Skeletal muscle satellite cell (primary cell): ENCODE measurements at regions not wholly inside any gene's neighbourhood (a gene's known extent, or its start where the extent isn't known, plus 50 kb on each side); places are given as distances from the start of the nearest gene placed in this dataset.
"Not testable (repeated sequence)": the region's sequence is repeated elsewhere in the genome, so short reads cannot be mapped to it uniquely, and the experiment has no call there.

Experiments
- H3K27me3 ChIP-seq: 2 replicates; pipeline ENCODE4 v1.7.0; 2013; ENCODE audit warnings: low read length; ENCODE audit not compliant: control insufficient read depth, insufficient read depth
- H3K36me3 ChIP-seq: 2 replicates; pipeline ENCODE4 v1.7.0; 2013; ENCODE audit warnings: mild to moderate bottlenecking, control low read depth, low read length; ENCODE audit not compliant: insufficient read depth
- H3K4me1 ChIP-seq: 2 replicates; pipeline ENCODE4 v1.7.0; 2013; ENCODE audit warnings: low read length; ENCODE audit not compliant: control insufficient read depth, insufficient read depth
- H3K4me2 ChIP-seq: 2 replicates; pipeline ENCODE4 v1.7.0; 2013; ENCODE audit warnings: mild to moderate bottlenecking, low read length
- H3K4me3 ChIP-seq: 2 replicates; pipeline ENCODE4 v1.7.0; 2013; ENCODE audit warnings: low read length
- H3K9ac ChIP-seq: 2 replicates; pipeline ENCODE4 v1.7.0; 2013; ENCODE audit warnings: mild to moderate bottlenecking, low read depth, low read length, moderate library complexity
- H3K9me3 ChIP-seq: replicated peaks from 2 replicates; pipeline ENCODE4 v1.7.0; 2013; ENCODE audit warnings: mild to moderate bottlenecking, control low read depth, low read length

GRCh38 chr4:171239196-171239595 lies 574.0 kb upstream of the GALNTL6 start:
- H3K9me3 ChIP-seq: no peaks in the 10 kb centered on the region
- no peak overlapping the region for H3K4me2 ChIP-seq
- H3K9ac ChIP-seq: no peak overlapping the region
- H3K36me3 ChIP-seq: no peaks in the 10 kb centered on the region
- H3K27me3 ChIP-seq: no peaks in the 10 kb centered on the region
- no peak overlapping the region for H3K4me3 ChIP-seq
- H3K4me1 ChIP-seq: no peaks in the 10 kb centered on the region

- H3K9ac ChIP-seq: no peak overlapping the region
- no peaks in the 10 kb centered on the region for H3K4me1 ChIP-seq
- no peaks in the 10 kb centered on the region for H3K27me3 ChIP-seq
- H3K9me3 ChIP-seq: no peaks in the 10 kb centered on the region
- H3K4me3 ChIP-seq: no peak overlapping the region
- no peaks in the 10 kb centered on the region for H3K36me3 ChIP-seq
- H3K4me2 ChIP-seq: no peak overlapping the region
These were observed 577.7 kb upstream of the GALNTL6 start for GRCh38 chr4:171235521-171235920.

GRCh38 chr4:171229354-171229753 lies 583.9 kb upstream of the GALNTL6 start:
- not testable (repeated sequence) for H3K36me3 ChIP-seq, H3K27me3 ChIP-seq, H3K4me1 ChIP-seq, H3K9me3 ChIP-seq, H3K9ac ChIP-seq, H3K4me2 ChIP-seq, H3K4me3 ChIP-seq

GRCh38 chr4:171221181-171221580 lies 592.0 kb upstream of the GALNTL6 start:
- H3K9me3 ChIP-seq: peaks cover 3% of the 10 kb centered on the region
- H3K4me3 ChIP-seq: no peak overlapping the region
- no peak overlapping the region for H3K4me2 ChIP-seq
- no peaks in the 10 kb centered on the region for H3K36me3 ChIP-seq
- no peaks in the 10 kb centered on the region for H3K4me1 ChIP-seq
- H3K27me3 ChIP-seq: no peaks in the 10 kb centered on the region
- no peak overlapping the region for H3K9ac ChIP-seq

GRCh38 chr4:171203425-171203824 lies 609.8 kb upstream of the GALNTL6 start:
- H3K36me3 ChIP-seq: no peaks in the 10 kb centered on the region
- H3K4me2 ChIP-seq: no peak overlapping the region
- H3K9me3 ChIP-seq: peaks cover 3% of the 10 kb centered on the region
- no peak overlapping the region for H3K4me3 ChIP-seq
- no peaks in the 10 kb centered on the region for H3K27me3 ChIP-seq
- H3K9ac ChIP-seq: no peak overlapping the region
- H3K4me1 ChIP-seq: no peaks in the 10 kb centered on the region

- Histone ChIP-seq H3K27me3 (no peaks in the 10 kb centered on the region), H3K36me3 (no peaks in the 10 kb centered on the region), H3K4me1 (no peaks in the 10 kb centered on the region), H3K4me3 (no peak overlapping the region), H3K9ac (no peak overlapping the region), H3K9me3 (peaks cover 3% of the 10 kb centered on the region), H3K4me2 (no peak overlapping the region)
These were observed 610.3 kb upstream of the GALNTL6 start for GRCh38 chr4:171202908-171203307.

- no peak overlapping the region for H3K4me3 ChIP-seq
- no peaks in the 10 kb centered on the region for H3K36me3 ChIP-seq
- H3K4me1 ChIP-seq: no peaks in the 10 kb centered on the region
- no peak overlapping the region for H3K4me2 ChIP-seq
- H3K9me3 ChIP-seq: peaks cover 7% of the 10 kb centered on the region
- no peaks in the 10 kb centered on the region for H3K27me3 ChIP-seq
- H3K9ac ChIP-seq: no peak overlapping the region
These were observed 626.5 kb upstream of the GALNTL6 start for GRCh38 chr4:171186700-171187099.

GRCh38 chr4:171181090-171181489 lies 632.1 kb upstream of the GALNTL6 start:
- H3K9ac ChIP-seq: no peak overlapping the region
- no peaks in the 10 kb centered on the region for H3K9me3 ChIP-seq
- H3K27me3 ChIP-seq: no peaks in the 10 kb centered on the region
- no peaks in the 10 kb centered on the region for H3K36me3 ChIP-seq
- H3K4me1 ChIP-seq: no peaks in the 10 kb centered on the region
- no peak overlapping the region for H3K4me2 ChIP-seq
- no peak overlapping the region for H3K4me3 ChIP-seq

- H3K4me1 ChIP-seq: no peaks in the 10 kb centered on the region
- no peaks in the 10 kb centered on the region for H3K9me3 ChIP-seq
- H3K36me3 ChIP-seq: no peaks in the 10 kb centered on the region
- H3K9ac ChIP-seq: no peak overlapping the region
- no peak overlapping the region for H3K4me3 ChIP-seq
- no peaks in the 10 kb centered on the region for H3K27me3 ChIP-seq
- H3K4me2 ChIP-seq: no peak overlapping the region
These were observed 642.5 kb upstream of the GALNTL6 start for GRCh38 chr4:171170671-171171070.

GRCh38 chr4:171169396-171169795 lies 643.8 kb upstream of the GALNTL6 start:
- H3K9me3 ChIP-seq: no peaks in the 10 kb centered on the region
- no peaks in the 10 kb centered on the region for H3K36me3 ChIP-seq
- no peak overlapping the region for H3K4me3 ChIP-seq
- no peaks in the 10 kb centered on the region for H3K27me3 ChIP-seq
- no peak overlapping the region for H3K9ac ChIP-seq
- no peaks in the 10 kb centered on the region for H3K4me1 ChIP-seq
- no peak overlapping the region for H3K4me2 ChIP-seq

GRCh38 chr4:171162478-171162877 lies 650.7 kb upstream of the GALNTL6 start:
- no peaks in the 10 kb centered on the region for H3K36me3 ChIP-seq
- no peak overlapping the region for H3K4me2 ChIP-seq
- no peak overlapping the region for H3K9ac ChIP-seq
- no peaks in the 10 kb centered on the region for H3K9me3 ChIP-seq
- no peak overlapping the region for H3K4me3 ChIP-seq
- no peaks in the 10 kb centered on the region for H3K27me3 ChIP-seq
- no peaks in the 10 kb centered on the region for H3K4me1 ChIP-seq

- H3K27me3 ChIP-seq: no peaks in the 10 kb centered on the region
- H3K4me3 ChIP-seq: no peak overlapping the region
- H3K9ac ChIP-seq: no peak overlapping the region
- H3K9me3 ChIP-seq: no peaks in the 10 kb centered on the region
- H3K4me1 ChIP-seq: no peaks in the 10 kb centered on the region
- H3K4me2 ChIP-seq: no peak overlapping the region
- no peaks in the 10 kb centered on the region for H3K36me3 ChIP-seq
These were observed 655.6 kb upstream of the GALNTL6 start for GRCh38 chr4:171157462-171158082.
